Stimulated activated CD8-positive, alpha-beta memory T cell treated with anti-CD3 and anti-CD28 coated beads, Interleukin-15, amount 100 ng/mL, for 48 hours (primary cell): ENCODE measurements at regions not wholly inside any gene's neighbourhood (a gene's known extent, or its start where the extent isn't known, plus 50 kb on each side); places are given as distances from the start of the nearest gene placed in this dataset.

ENCODE experiments used
- DNase-seq, 2 donors: peaks; one replicate each; pipeline ENCODE4 v3.0.0-alpha.2; 2020; ENCODE audit warnings: low read depth in 2 of 2

GRCh38 chr1:30187413-30188023 lies 535.9 kb downstream of the MATN1 start:
- no peak for DNase-seq

DNA sequence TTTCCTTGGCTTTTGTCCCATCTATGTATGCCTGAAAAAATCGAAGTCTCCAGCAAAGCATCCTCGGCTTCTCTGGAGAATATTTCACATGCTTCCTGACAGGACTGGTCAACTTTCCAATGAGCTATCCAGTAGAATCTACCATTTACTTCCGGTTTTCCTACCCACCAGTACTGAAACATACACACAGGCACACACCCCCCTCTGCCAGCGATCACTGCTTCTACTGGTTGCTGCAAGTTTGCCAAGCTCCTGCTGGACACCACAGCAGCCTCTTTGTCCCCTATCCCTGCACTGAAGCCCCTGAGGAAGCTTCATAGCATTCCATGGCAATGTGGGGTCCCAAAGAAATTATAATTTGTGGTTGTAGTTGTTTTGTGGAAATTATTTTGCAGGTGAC lies 536.8 kb downstream of the MATN1 start:
- no peak for DNase-seq

GRCh38 chr1:30185809-30186208 lies 537.6 kb downstream of the MATN1 start:
- DNase-seq, result no peak

GRCh38 chr1:30185313-30185712 lies 538.1 kb downstream of the MATN1 start:
- no peak for DNase-seq

DNA sequence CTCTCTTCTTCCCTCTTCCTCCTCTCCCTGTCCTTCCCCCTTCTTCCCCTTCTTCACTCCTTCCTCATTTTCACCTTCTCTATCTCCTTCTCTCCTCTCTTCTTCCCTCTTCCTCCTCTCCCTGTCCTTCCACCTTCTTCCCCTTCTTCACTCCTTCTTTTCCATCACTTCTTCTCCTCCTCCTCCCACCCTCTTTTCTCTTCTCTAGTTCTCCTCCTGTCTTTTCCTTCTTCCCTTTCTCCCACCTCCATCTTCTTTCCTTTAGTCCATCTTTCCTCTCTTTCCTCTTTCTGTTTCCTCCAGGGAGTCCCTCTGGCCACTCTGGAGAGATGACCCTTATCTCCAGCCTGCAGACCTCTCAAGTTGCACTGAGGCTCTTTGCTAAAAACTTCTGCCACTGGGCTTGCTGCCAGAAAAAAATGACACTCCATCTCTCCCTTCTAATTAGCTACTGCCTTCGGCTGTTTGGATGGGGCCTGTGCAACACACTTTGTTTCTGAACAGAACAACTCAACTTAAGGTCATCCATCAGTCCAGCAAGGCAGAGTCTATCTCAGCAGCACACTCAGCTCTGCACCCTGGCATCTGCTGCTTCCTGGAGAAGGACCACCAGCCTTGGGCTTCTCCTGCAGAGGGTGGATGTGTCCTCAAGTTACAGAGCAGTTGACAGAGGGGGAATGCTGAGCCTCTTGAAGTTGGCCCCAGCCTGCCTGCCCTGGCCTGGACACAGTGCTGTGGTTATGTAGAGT lies 538.8 kb downstream of the MATN1 start:
- DNase-seq, result no peak

- DNase-seq, result no peak
Observed at GRCh38 chr1:30183895-30184294, 539.5 kb downstream of the MATN1 start.

DNA sequence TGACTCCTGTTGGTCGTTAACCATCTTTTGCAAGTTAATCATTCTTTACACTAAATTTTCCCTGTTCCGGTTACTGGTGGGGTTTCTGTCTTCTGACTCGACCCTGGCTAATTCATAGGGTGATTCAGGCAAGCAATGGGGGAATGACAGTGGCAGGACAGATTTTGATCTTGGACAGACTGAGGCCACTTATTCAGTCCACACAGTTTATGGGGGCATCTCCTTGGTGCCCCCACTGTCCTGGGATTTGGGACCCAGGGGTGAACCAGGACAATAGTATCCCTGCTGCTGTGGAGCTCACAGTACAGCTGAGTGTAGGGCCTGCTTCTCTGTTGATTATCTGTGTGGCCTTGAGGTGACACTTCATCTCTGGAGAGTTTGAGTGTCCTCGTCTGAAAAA lies 540.4 kb downstream of the MATN1 start:
- DNase-seq, result no peak

- DNase-seq, result no peak
Observed at GRCh38 chr1:30179942-30180543, 543.3 kb downstream of the MATN1 start.

GRCh38 chr1:30176477-30176876 lies 546.9 kb downstream of the MATN1 start:
- no peak for DNase-seq

GRCh38 chr1:30174499-30174898 lies 548.9 kb downstream of the MATN1 start:
- DNase-seq, result no peak

GRCh38 chr1:30173560-30173959 lies 549.8 kb downstream of the MATN1 start:
- DNase-seq, result no peak

- no peak for DNase-seq
Observed at GRCh38 chr1:30172757-30173156, 550.6 kb downstream of the MATN1 start.

DNA sequence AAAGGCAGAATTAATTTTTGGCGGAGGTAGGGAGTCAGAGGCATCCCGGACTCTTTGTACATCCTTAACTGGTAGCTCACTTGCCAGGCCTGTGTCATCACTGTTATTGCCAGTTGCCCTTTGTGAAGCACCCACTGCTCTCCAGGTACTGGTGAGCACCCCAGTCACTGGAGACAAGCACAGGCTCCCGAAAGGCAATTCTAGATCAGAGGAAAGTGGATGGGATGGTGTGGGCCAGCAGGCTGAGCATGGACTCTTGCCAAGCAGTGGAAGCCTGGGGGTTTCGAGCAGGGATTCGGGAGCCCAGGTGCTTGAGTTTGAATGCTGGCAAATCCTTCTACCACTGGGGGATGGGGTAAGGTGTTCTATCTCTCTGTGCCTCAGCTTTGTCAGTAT lies 551.1 kb downstream of the MATN1 start:
- no peak for DNase-seq

DNA sequence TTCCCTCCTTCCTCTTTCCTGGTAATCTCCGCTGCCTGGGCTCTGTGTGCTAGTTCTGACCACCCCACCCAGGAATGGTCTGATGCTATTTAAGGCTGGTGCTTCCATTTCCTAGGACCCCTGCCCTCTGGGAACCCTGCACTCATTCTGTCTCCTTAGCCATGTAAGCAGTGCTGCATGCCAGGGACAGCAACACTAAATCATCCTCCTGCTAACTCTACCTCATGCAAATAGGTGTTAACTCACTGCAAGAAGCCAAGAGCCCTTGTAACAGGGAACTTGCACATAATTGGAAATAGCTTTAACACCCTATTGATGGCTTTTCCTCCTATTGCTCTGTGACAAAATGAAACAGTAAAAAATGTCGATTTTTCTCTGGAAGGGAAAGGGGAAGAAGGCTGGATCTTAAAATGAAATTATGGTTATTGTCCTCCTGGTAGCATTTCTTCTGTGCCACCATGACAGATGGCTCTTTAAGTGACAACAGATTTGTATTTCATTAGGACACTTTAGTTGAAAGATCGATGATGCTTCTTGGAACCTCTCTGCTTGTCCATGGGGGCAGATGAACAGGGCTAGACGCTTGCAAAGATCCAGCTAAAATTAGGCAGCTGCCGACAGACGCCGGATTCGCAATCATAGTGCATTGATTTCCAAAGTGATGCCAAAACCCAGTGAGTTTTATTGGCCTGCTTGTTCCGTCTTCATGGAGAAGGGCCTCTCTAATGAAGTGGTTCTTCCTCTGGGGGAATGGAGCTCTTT lies 551.7 kb downstream of the MATN1 start:
- no peak for DNase-seq

DNA sequence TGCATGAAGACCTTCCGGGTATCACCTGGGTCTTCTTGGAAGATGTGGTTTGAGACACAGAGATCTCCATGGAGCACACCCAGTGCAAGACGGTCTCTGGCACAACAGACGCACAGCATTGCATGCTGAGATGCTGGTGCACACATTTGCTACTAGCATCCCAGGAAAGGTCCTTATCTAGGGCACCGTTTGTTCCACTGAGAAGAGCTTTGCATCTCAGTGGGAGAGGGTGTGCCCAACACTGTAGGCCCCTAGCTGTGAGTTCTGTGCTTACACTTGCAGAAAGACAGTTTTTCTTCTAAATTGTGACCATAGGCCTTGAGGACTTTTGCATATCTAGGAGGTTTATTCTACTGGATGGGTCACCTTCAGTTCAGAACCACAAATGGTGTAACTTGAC lies 554.1 kb downstream of the MATN1 start:
- no peak for DNase-seq

DNA sequence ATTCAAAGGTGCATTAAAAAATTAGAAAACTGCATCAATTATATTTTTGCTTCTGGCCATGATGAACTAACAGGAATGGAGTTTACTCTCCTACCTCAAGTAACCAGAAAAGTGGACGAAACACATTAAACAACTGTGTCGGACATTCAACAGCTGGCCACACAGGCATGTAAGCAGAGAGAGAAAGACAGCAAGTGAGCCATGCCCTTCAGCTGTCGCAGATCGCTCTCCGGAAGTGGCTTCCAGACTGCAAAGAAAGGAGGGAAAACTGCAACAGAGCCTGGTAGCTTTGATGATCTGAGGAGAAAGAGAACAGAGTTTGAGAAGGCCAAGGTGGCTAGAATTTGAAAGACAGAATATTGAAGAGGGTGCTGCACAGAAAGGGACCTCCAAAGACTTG lies 557.2 kb downstream of the MATN1 start:
- no peak for DNase-seq

GRCh38 chr1:30165116-30165515 lies 558.3 kb downstream of the MATN1 start:
- DNase-seq, result no peak

- no peak for DNase-seq
Observed at GRCh38 chr1:30164693-30165092, 558.7 kb downstream of the MATN1 start.

DNA sequence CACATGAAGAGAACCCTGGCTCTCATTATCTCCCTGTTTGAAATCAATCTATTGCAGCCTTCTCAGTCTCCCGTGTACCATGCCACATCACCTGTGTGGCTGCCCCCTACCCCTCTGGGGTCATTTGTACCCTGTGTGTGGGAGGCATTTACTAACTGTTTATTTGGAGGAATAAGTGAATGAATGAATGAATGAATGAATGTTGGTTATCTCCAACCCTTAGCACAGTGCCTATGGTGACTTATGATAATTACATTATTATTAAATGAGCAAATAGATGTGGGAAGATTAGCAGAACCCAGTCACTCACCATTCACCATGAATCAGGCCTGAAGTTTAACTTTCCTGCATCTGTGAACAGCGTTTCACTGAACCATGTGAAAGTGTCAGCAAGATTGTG lies 560.8 kb downstream of the MATN1 start:
- no peak for DNase-seq

DNA sequence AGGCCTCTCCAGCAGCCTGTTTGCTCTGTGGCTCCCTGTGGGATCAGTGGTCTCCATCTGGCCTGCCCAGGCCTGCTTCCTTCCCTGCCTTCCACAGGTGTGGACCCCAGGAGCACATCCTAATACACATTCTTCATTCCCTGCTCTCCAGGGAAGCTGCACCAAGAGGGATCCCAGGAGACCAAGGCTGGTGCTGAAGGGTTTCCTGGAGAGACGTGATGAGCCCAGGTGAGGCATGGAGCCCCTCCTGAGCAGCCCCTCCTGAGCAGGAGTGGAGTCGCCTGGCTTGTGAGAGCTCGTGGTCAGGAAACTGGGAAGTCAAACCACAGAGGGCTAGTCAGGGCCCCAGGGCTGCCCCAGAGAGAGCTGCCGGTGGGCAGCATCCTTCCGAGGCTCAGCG lies 561.4 kb downstream of the MATN1 start:
- no peak for DNase-seq

DNA sequence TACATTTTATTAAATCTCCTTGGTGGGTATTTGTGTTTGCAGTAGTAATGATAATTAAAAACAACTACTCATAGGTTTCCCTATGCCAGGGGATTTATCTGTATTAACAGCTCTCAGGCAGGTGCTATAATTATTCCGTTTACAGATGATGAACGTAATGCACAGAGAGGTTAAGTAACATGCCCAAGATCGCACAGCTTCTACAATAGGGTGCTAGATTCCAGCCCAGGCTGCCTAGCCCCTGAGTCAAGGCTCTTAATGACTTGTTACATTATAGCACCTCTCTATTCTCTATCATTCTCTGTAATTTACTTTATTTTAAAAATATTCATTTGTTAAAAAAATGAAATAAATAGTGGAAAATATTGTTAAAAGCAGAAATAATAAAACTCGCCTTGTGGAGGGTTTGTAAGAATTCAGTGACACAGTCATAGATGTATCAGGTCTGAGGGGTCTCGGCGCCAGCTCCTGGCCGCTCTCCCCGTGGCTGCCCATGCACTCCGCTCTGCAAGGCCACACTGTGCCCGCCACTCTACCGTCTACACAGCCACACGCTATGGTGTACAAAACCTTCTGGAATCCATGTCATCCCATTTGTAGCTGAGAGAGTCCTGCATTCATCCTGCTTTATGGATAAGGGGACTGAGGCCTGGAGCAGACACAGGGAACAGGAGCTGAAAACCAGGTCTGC lies 562.2 kb downstream of the MATN1 start:
- DNase-seq, result no peak

- DNase-seq, result no peak
Observed at GRCh38 chr1:30159015-30159414, 564.4 kb downstream of the MATN1 start.
